ENCODE measurements at regions not wholly inside any gene's neighbourhood (a gene's known extent, or its start where the extent isn't known, plus 50 kb on each side); places are given as distances from the start of the nearest gene placed in this dataset.
"Not testable (repeated sequence)": the region's sequence is repeated elsewhere in the genome, so short reads cannot be mapped to it uniquely, and the experiment has no call there.

- no peak for DNase-seq (ENCODE audit: low spot score)
Observed at GRCh38 chr3:194019398-194020165, 116.4 kb upstream of the HES1 start.

GRCh38 chr3:194022052-194022451 lies 113.9 kb upstream of the HES1 start:
- no peak for DNase-seq (ENCODE audit: low spot score)

GRCh38 chr3:194022816-194023215 lies 113.1 kb upstream of the HES1 start:
- no peak for DNase-seq (ENCODE audit: low spot score)

GRCh38 chr3:194023501-194024280 lies 112.3 kb upstream of the HES1 start:
- no peak for DNase-seq (ENCODE audit: low spot score)

- no peak for DNase-seq (ENCODE audit: low spot score)
Observed at GRCh38 chr3:194025119-194025518, 110.8 kb upstream of the HES1 start.

- DNase-seq (ENCODE audit: low spot score) = no peak
Observed at GRCh38 chr3:194025951-194026350, 110.0 kb upstream of the HES1 start.

GRCh38 chr3:194028434-194029004 lies 107.4 kb upstream of the HES1 start:
- DNase-seq (ENCODE audit: low spot score) = peak; percentile 21

GRCh38 chr3:194029846-194030245 lies 106.1 kb upstream of the HES1 start:
- no peak for DNase-seq (ENCODE audit: low spot score)

GRCh38 chr3:194030372-194030771 lies 105.6 kb upstream of the HES1 start:
- no peak for DNase-seq (ENCODE audit: low spot score)

GRCh38 chr3:194031349-194031748 lies 104.6 kb upstream of the HES1 start:
- no peak for DNase-seq (ENCODE audit: low spot score)

GRCh38 chr3:194031867-194032635 lies 103.9 kb upstream of the HES1 start:
- no peak for DNase-seq (ENCODE audit: low spot score)

GRCh38 chr3:194032828-194033435 lies 103.0 kb upstream of the HES1 start:
- DNase-seq (ENCODE audit: low spot score) = peak; percentile 13

- no peak for DNase-seq (ENCODE audit: low spot score)
Observed at GRCh38 chr3:194034346-194035336, 101.3 kb upstream of the HES1 start.

- no peak for DNase-seq (ENCODE audit: low spot score)
Observed at GRCh38 chr3:194035406-194036138, 100.4 kb upstream of the HES1 start.

- no peak for DNase-seq (ENCODE audit: low spot score)
Observed at GRCh38 chr3:194036842-194037241, 99.1 kb upstream of the HES1 start.

GRCh38 chr3:194038346-194038745 lies 97.6 kb upstream of the HES1 start:
- DNase-seq (ENCODE audit: low spot score) = not testable (repeated sequence)

GRCh38 chr3:194038960-194039359 lies 97.0 kb upstream of the HES1 start:
- no peak for DNase-seq (ENCODE audit: low spot score)

GRCh38 chr3:194040516-194041273 lies 95.3 kb upstream of the HES1 start:
- no peak for DNase-seq (ENCODE audit: low spot score)

- DNase-seq (ENCODE audit: low spot score) = no peak
Observed at GRCh38 chr3:194042927-194043326, 93.0 kb upstream of the HES1 start.

Measured in NAMALWA (cell line).